Colonic mucosa (tissue), 4 donors: ENCODE measurements at regions not wholly inside any gene's neighbourhood (a gene's known extent, or its start where the extent isn't known, plus 50 kb on each side); places are given as distances from the start of the nearest gene placed in this dataset.

Source experiments
- DNase-seq: peaks from one replicate; pipeline ENCODE4 v3.0.0-alpha.2; 2020
- H3K27ac ChIP-seq: fragments of 200-600 bp; one replicate; pipeline ENCODE4 v1.8.0; 2021
- H3K27me3 ChIP-seq: fragments of 200-600 bp; one replicate; pipeline ENCODE4 v1.8.0; 2021
- H3K36me3 ChIP-seq: fragments of 200-600 bp; one replicate; pipeline ENCODE4 v1.8.0; 2021
- H3K4me1 ChIP-seq: fragments of 200-600 bp; one replicate; pipeline ENCODE4 v1.8.0; 2021; ENCODE audit warnings: mild to moderate bottlenecking
- H3K4me3 ChIP-seq: fragments of 200-600 bp; one replicate; pipeline ENCODE4 v1.8.0; 2021
- H3K9ac ChIP-seq, 2 donors: one replicate each; pipeline ENCODE4 v1.7.0; 2013; ENCODE audit warnings: control low read depth in 2 of 2, low read depth in 2 of 2, low read length in 2 of 2
- H3K9me3 ChIP-seq: fragments of 200-600 bp; one replicate; pipeline ENCODE4 v1.8.0; 2021
- intact Hi-C: fragments of 100-400 bp; cut with DNase I; formaldehyde crosslinking; loops from one replicate; pipeline ENCODE4 v1.14.1; 2022
- TF ChIP-seq, protein P1 (sequence below): fragments of 200-600 bp; IDR thresholded peaks from one replicate; pipeline ENCODE4 v1.8.0; 2022; ENCODE audit warnings: antibody characterized with exemption, mild to moderate bottlenecking
- donor health status: healthy.
- donor health status: DM: no; HTN: no; CAD: no.
- donor health status: DM: no; HTN: no; CAD: no.

DNA sequence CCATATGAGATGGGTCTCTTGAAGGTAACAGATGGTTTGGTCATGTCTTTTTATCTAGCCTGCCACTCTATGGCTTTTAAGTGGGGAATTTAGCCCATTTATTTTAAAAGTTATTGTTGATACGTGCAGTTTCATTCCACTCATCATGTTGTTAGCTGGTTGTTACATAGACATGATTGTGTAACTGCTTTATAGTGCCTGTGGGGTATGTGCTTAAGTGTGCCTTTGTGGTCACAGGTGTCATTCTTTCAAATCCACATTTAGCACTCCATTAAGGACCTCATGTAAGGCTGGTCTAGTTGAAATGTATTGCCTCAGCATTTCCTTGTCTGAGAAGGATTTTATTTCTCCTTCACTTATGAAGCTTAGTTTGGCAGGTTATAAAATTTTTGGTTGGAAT, 263.8 kb upstream of the LUZP2 start:
- H3K4me3 ChIP-seq, result no peak overlapping the region
- H3K9ac ChIP-seq, result no peak overlapping the region
- TF ChIP-seq, protein P1, sequence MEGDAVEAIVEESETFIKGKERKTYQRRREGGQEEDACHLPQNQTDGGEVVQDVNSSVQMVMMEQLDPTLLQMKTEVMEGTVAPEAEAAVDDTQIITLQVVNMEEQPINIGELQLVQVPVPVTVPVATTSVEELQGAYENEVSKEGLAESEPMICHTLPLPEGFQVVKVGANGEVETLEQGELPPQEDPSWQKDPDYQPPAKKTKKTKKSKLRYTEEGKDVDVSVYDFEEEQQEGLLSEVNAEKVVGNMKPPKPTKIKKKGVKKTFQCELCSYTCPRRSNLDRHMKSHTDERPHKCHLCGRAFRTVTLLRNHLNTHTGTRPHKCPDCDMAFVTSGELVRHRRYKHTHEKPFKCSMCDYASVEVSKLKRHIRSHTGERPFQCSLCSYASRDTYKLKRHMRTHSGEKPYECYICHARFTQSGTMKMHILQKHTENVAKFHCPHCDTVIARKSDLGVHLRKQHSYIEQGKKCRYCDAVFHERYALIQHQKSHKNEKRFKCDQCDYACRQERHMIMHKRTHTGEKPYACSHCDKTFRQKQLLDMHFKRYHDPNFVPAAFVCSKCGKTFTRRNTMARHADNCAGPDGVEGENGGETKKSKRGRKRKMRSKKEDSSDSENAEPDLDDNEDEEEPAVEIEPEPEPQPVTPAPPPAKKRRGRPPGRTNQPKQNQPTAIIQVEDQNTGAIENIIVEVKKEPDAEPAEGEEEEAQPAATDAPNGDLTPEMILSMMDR, result no peak
- H3K9me3 ChIP-seq, result no peaks in the 10 kb centered on the region
- no peaks in the 10 kb centered on the region for H3K36me3 ChIP-seq
- no peaks in the 10 kb centered on the region for H3K27me3 ChIP-seq
- H3K27ac ChIP-seq, result no peak overlapping the region
- no peak for DNase-seq
- no peaks in the 10 kb centered on the region for H3K4me1 ChIP-seq
- intact Hi-C loops, result no loop called here

DNA sequence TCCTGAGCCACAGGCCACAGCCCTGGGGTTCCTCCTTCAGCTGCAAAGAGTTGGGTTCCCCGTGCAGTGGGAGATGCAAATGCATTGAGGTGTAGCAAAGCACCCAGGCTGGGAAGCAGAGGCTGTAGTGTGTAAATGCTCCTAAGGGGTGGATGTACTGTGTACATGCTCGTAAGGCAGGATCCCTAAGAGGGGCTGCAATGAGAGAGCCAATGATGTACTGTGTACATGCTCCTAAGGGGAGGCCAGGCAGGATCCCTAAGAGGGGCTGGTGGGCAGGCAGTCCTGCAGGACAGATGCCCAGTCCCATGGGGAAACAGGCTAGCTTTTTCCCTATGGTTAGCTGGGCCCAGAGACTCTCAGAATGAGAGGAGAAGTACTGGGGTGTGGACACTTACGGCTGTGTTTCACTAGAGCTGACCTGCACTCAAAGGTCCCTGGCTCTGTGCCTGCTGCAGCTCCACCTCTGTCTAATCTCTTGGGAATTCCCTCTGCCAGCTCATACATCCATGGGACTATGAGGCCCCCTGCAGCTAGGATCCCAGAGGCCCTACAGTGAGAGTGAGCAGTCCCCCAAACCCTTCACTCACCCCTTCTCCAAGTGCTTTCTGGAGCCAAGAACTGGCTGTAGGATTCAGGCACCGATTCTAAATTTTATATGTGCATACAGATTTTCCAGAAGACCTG, 261.9 kb upstream of the LUZP2 start:
- Histone ChIP-seq H3K9ac (no peak overlapping the region), H3K9me3 (no peaks in the 10 kb centered on the region), H3K27ac (no peak overlapping the region), H3K36me3 (no peaks in the 10 kb centered on the region), H3K4me3 (no peak overlapping the region), H3K27me3 (no peaks in the 10 kb centered on the region), H3K4me1 (no peaks in the 10 kb centered on the region)
- TF ChIP-seq, protein P1, result no peak
- peak; percentile 20 for DNase-seq
- intact Hi-C loops, result no loop called here

DNA sequence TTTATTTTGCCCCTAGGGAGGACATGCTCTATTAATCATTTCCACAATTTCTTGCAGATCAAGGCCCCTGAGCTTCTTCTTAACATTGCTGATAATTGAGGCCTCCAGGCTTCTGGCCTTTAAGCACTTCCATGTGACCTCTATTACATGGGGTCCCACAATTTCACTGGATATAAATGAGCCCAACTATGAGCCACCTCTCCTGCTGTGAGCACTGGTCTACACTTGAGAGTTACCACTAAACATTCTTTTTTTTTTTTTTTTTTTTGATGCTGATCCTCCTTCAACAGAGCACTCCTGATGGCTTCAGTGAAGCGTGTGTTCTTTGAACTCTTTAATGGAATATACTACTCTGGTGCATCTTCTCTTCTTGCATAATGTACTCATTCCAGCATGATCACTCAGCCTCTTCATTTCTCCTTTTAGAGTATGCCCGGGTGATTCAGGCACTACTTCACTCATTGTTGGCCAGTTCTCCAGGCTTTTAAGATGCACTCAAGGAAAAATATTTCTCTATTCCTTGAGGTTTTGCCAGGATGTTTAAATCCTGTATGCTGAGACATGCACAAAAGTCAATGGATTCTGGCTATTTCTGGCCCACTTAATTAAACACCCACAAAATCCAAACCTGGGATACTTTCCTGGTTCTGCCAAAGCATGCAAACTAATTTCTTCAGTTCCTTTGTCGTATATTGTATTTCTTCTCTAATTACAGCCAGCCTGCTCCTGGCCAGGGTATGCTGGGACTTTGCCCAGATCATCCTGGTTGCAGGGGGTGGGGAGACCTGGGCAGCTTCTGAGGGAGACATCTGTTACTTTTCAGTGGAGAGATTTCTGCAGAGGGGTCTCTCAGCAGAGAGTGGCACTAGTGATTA, 257.8 kb upstream of the LUZP2 start:
- Histone ChIP-seq H3K27me3 (no peaks in the 10 kb centered on the region), H3K9me3 (no peaks in the 10 kb centered on the region), H3K36me3 (no peaks in the 10 kb centered on the region), H3K4me3 (no peak overlapping the region), H3K4me1 (no peaks in the 10 kb centered on the region), H3K9ac (no peak overlapping the region), H3K27ac (no peak overlapping the region)
- DNase-seq, result no peak
- intact Hi-C loops, result no loop called here
- TF ChIP-seq, protein P1, result no peak

DNA sequence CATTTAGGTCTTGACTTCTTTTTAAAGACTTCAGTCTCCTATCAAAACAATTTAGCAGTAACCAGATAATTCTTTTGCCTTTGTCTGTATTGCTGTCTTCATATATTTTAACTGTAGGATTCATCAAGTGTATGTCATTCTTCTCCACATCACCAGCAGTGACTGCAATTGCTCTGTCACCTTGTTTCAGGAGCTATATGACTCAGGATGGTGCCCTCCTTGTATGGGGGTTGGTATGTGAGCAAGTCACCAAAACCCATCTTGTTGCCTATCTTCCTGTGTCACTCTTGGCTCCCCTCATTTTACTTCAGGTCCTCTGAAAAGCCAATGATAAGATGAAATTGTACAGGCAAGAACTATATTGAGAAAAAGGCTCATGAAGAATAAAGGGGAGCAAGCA, 256.9 kb upstream of the LUZP2 start:
- no peaks in the 10 kb centered on the region for H3K27me3 ChIP-seq
- no peaks in the 10 kb centered on the region for H3K36me3 ChIP-seq
- intact Hi-C loops, result no loop called here
- no peak overlapping the region for H3K4me3 ChIP-seq
- H3K9ac ChIP-seq, result no peak overlapping the region
- TF ChIP-seq, protein P1, result no peak
- no peak for DNase-seq
- no peaks in the 10 kb centered on the region for H3K9me3 ChIP-seq
- no peaks in the 10 kb centered on the region for H3K4me1 ChIP-seq
- no peak overlapping the region for H3K27ac ChIP-seq

DNA sequence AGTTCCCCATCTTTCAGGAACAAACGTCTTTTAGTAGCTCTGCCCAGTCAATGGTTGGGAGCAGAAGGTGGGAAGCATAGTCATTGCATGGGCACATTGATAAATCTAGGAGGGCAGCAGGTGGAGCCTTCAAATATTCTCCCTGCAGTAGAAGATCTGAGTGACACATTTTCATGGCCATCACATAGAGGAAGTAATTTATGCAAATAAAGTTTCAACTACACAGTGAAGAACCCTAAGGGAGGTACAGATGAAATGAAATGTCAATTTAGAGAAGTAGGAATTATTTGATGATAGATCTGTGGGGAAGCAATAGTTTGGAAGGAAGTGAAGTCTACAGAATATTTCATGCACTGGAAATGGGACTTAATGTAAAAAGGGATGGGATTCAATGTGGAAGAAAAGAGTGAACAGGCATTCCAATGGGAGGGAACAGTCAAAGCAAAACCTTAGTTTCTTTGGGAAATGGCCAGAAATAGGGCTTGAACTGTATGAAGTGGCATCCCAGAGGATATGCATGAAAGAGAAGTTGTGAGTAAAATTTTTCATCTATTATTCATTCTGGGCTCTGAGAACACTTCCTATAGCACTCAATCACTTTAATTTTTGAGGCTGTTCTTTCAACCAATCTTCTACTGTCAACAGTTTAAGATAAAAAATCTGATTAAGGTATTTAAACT, 256.2 kb upstream of the LUZP2 start:
- Histone ChIP-seq H3K9me3 (no peaks in the 10 kb centered on the region), H3K4me1 (no peaks in the 10 kb centered on the region), H3K36me3 (no peaks in the 10 kb centered on the region), H3K27me3 (no peaks in the 10 kb centered on the region), H3K27ac (no peak overlapping the region), H3K4me3 (no peak overlapping the region), H3K9ac (no peak overlapping the region)
- intact Hi-C loops, result no loop called here
- TF ChIP-seq, protein P1, result no peak
- no peak for DNase-seq
